Left hindlimb (tissue), 1 donor: ENCODE measurements at regions not wholly inside any gene's neighbourhood (a gene's known extent, or its start where the extent isn't known, plus 50 kb on each side); places are given as distances from the start of the nearest gene placed in this dataset.

Source experiments
- DNase-seq: peaks from one replicate; pipeline ENCODE4 v3.0.0-alpha.2; 2018

- no peak for DNase-seq
Observed at GRCh38 chr9:113741886-113742854, 133.9 kb upstream of the ZNF618 start.

- no peak for DNase-seq
Observed at GRCh38 chr9:113742878-113743277, 133.2 kb upstream of the ZNF618 start.

GRCh38 chr9:113746486-113746885, 129.6 kb upstream of the ZNF618 start:
- no peak for DNase-seq

- DNase-seq, result no peak
Observed at GRCh38 chr9:113748135-113748534, 128.0 kb upstream of the ZNF618 start.

GRCh38 chr9:113753398-113754119, 122.5 kb upstream of the ZNF618 start:
- no peak for DNase-seq

- no peak for DNase-seq
Observed at GRCh38 chr9:113754739-113755138, 121.4 kb upstream of the ZNF618 start.

GRCh38 chr9:113755433-113755832, 120.7 kb upstream of the ZNF618 start:
- DNase-seq, result no peak

GRCh38 chr9:113756476-113757192, 119.5 kb upstream of the ZNF618 start:
- DNase-seq, result no peak

GRCh38 chr9:113763429-113763828, 112.7 kb upstream of the ZNF618 start:
- DNase-seq, result no peak

- no peak for DNase-seq
Observed at GRCh38 chr9:113764572-113764971, 111.5 kb upstream of the ZNF618 start.

- no peak for DNase-seq
Observed at GRCh38 chr9:113769412-113769811, 106.7 kb upstream of the ZNF618 start.

- no peak for DNase-seq
Observed at GRCh38 chr9:113770396-113770795, 105.7 kb upstream of the ZNF618 start.

GRCh38 chr9:113771199-113771598, 104.9 kb upstream of the ZNF618 start:
- DNase-seq, result no peak

GRCh38 chr9:113772121-113772810, 103.8 kb upstream of the ZNF618 start:
- no peak for DNase-seq

- no peak for DNase-seq
Observed at GRCh38 chr9:113774963-113775362, 101.1 kb upstream of the ZNF618 start.

- no peak for DNase-seq
Observed at GRCh38 chr9:113775749-113776148, 100.4 kb upstream of the ZNF618 start.

- DNase-seq, result no peak
Observed at GRCh38 chr9:113776194-113776593, 99.9 kb upstream of the ZNF618 start.

- DNase-seq, result no peak
Observed at GRCh38 chr9:113781381-113781780, 94.7 kb upstream of the ZNF618 start.

GRCh38 chr9:113781896-113782295, 94.2 kb upstream of the ZNF618 start:
- no peak for DNase-seq

- no peak for DNase-seq
Observed at GRCh38 chr9:113783475-113783874, 92.6 kb upstream of the ZNF618 start.

GRCh38 chr9:113785334-113785733, 90.8 kb upstream of the ZNF618 start:
- DNase-seq, result no peak

GRCh38 chr9:113786071-113786470, 90.0 kb upstream of the ZNF618 start:
- DNase-seq, result no peak

- no peak for DNase-seq
Observed at GRCh38 chr9:113787871-113788270, 88.2 kb upstream of the ZNF618 start.
